Mesothelial cell of epicardium (in vitro differentiated cells): ENCODE measurements at regions not wholly inside any gene's neighbourhood (a gene's known extent, or its start where the extent isn't known, plus 50 kb on each side); places are given as distances from the start of the nearest gene placed in this dataset.

ENCODE experiments used
- DNase-seq, 2 experiments: peaks; one replicate each; pipeline ENCODE4 v3.0.0; 2021; ENCODE audit warnings: low spot score in 2 of 2; ENCODE audit not compliant: unreplicated experiment in 2 of 2
- H3K27ac Mint-ChIP-seq: 2 replicates; pipeline ENCODE4 v1.8.0; 2021; ENCODE audit warnings: mixed read lengths
- H3K27me3 Mint-ChIP-seq: 2 replicates; pipeline ENCODE4 v1.8.0; 2021; ENCODE audit warnings: low read depth, mixed read lengths
- H3K36me3 Mint-ChIP-seq: 2 replicates; pipeline ENCODE4 v1.8.0; 2021; ENCODE audit warnings: mixed read lengths
- H3K4me1 Mint-ChIP-seq: 2 replicates; pipeline ENCODE4 v1.8.0; 2021; ENCODE audit warnings: mixed read lengths
- H3K4me3 Mint-ChIP-seq: 2 replicates; pipeline ENCODE4 v1.8.0; 2021; ENCODE audit warnings: mild to moderate bottlenecking, moderate library complexity, mixed read lengths
- H3K9me3 Mint-ChIP-seq: 2 replicates; pipeline ENCODE4 v1.8.0; 2021; ENCODE audit warnings: mixed read lengths
- TF ChIP-seq, protein P1 (sequence below): fragments of 200-600 bp; sonication (generic); IDR thresholded peaks from one replicate; pipeline ENCODE4 v1.5.0; 2021; ENCODE audit warnings: antibody characterized with exemption; ENCODE audit not compliant: unreplicated experiment

DNA sequence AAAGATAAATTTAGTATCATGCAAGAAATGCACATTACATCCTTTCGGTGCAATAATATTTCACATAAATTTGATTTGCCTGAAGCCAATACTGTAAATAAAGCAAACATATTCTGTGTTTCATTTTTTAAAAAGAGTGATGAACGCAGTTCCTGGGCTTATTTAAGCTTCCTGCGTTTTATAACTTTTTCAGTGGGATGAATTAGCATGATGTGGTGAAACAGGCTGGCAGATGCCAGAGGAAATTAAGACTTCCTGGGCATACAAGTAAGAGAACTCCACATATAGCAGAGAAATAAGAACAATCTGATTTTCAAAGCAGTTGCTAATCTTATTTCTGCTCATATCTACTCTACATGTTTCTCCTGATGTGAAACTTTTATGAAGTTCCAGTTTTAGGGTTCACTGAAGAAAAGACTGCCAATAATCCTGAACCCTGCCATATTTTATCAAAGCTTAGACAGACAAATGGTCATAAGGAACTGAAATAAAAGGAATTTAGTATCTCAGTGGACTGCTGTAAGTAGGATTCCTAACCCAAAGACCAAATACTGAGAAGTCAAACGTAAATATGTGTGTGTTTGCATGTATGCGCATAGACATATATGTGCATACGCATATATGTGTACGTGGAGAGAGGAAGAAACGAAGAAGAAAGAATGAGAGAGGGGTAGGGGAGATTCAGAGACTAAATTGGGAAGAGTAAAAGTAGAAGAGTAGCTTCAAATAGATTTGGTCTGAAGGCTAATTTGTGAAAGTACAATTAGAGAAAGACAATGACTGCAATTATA is 628.6 kb upstream of the CCDC54 start:
- Mint-ChIP-seq H3K4me1 (peaks cover 15% of the 10 kb centered on the region), H3K27ac (no peak overlapping the region), H3K9me3 (peaks cover 14% of the 10 kb centered on the region), H3K27me3 (no peaks in the 10 kb centered on the region), H3K36me3 (no peaks in the 10 kb centered on the region), H3K4me3 (no peak overlapping the region)
- TF ChIP-seq, protein P1, sequence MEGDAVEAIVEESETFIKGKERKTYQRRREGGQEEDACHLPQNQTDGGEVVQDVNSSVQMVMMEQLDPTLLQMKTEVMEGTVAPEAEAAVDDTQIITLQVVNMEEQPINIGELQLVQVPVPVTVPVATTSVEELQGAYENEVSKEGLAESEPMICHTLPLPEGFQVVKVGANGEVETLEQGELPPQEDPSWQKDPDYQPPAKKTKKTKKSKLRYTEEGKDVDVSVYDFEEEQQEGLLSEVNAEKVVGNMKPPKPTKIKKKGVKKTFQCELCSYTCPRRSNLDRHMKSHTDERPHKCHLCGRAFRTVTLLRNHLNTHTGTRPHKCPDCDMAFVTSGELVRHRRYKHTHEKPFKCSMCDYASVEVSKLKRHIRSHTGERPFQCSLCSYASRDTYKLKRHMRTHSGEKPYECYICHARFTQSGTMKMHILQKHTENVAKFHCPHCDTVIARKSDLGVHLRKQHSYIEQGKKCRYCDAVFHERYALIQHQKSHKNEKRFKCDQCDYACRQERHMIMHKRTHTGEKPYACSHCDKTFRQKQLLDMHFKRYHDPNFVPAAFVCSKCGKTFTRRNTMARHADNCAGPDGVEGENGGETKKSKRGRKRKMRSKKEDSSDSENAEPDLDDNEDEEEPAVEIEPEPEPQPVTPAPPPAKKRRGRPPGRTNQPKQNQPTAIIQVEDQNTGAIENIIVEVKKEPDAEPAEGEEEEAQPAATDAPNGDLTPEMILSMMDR = no peak
- no peak for DNase-seq

GRCh38 chr3:106750092-106750491 is 627.1 kb upstream of the CCDC54 start:
- peaks cover 9% of the 10 kb centered on the region for H3K36me3 Mint-ChIP-seq
- DNase-seq = no peak
- H3K4me1 Mint-ChIP-seq = peaks cover 15% of the 10 kb centered on the region
- TF ChIP-seq, protein P1 = no peak
- H3K4me3 Mint-ChIP-seq = no peak overlapping the region
- peaks cover 28% of the 10 kb centered on the region for H3K9me3 Mint-ChIP-seq
- H3K27me3 Mint-ChIP-seq = no peaks in the 10 kb centered on the region
- H3K27ac Mint-ChIP-seq = no peak overlapping the region

- Mint-ChIP-seq H3K27me3 (no peaks in the 10 kb centered on the region), H3K36me3 (peaks cover 9% of the 10 kb centered on the region), H3K27ac (no peak overlapping the region), H3K9me3 (peaks cover 40% of the 10 kb centered on the region), H3K4me1 (no peaks in the 10 kb centered on the region), H3K4me3 (no peak overlapping the region)
- no peak for DNase-seq
- TF ChIP-seq, protein P1 = no peak
Observed at GRCh38 chr3:106755336-106755735, 621.9 kb upstream of the CCDC54 start.

DNA sequence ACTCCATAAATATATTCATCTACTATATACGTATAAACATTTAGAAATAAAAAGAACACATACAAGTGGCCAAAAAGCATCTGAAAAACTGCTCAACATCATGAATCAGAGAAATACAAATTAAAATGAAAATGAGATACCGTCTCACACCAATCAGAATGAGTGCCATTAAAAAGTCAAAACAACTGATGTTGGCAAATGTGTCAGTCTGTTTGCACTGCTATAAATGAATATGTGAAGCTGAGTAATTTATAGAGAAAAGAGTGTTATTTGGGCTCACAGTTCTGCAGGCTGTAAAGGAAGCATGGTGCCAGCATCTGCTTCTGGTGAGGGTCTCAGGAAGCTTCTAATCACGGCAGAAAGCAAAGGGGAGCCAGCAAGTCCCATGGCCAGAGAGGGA is 620.3 kb upstream of the CCDC54 start:
- H3K27ac Mint-ChIP-seq = no peak overlapping the region
- DNase-seq = no peak
- peaks cover 9% of the 10 kb centered on the region for H3K36me3 Mint-ChIP-seq
- TF ChIP-seq, protein P1 = no peak
- H3K4me1 Mint-ChIP-seq = peaks cover 7% of the 10 kb centered on the region
- peaks cover 40% of the 10 kb centered on the region for H3K9me3 Mint-ChIP-seq
- no peaks in the 10 kb centered on the region for H3K27me3 Mint-ChIP-seq
- no peak overlapping the region for H3K4me3 Mint-ChIP-seq

GRCh38 chr3:106758459-106758858 is 618.8 kb upstream of the CCDC54 start:
- Mint-ChIP-seq H3K27ac (no peak overlapping the region), H3K4me3 (no peak overlapping the region), H3K36me3 (peaks cover 9% of the 10 kb centered on the region), H3K4me1 (peaks cover 7% of the 10 kb centered on the region), H3K27me3 (no peaks in the 10 kb centered on the region), H3K9me3 (peaks cover 28% of the 10 kb centered on the region)
- TF ChIP-seq, protein P1 = no peak
- no peak for DNase-seq
